ENCODE measurements at regions not wholly inside any gene's neighbourhood (a gene's known extent, or its start where the extent isn't known, plus 50 kb on each side); places are given as distances from the start of the nearest gene placed in this dataset.

DNA sequence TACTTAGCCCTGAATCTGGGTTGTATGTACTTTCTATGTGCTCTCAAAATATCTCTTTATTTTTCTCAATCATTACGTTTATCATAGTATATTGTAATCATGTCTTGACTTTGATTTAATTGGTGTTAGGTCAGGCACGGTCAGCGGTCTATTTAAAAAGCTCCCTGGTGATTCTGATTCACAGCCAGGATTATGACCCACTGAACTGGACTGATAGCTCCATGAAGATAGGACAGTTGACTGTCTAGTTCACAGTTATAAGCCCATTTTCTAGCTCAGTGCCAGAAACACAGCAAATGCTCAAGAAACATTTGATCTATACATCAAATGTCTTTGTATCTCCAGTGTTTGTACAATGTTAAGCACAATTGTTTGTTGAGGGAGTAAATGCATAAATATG is 111.5 kb upstream of the CCN2 start:
- no peak overlapping the region for H3K4me3 ChIP-seq
- intact Hi-C loops (cut with micrococcal nuclease; ENCODE audit: unreplicated experiment): no loop called here
- no peak overlapping the region for H3K27ac ChIP-seq (ENCODE audit: control insufficient read depth, insufficient read depth)
- no peak overlapping the region for H2AFZ ChIP-seq (ENCODE audit: control insufficient read depth, low read depth, low read length)
- no peak for DNase-seq (ENCODE audit: low read depth, low spot score)
- BruUV-seq (replicated peaks): no TSS peak
- no peak overlapping the region for H3K9ac ChIP-seq (ENCODE audit: control insufficient read depth, insufficient read depth, low read length)
- in situ Hi-C loops (cut with MboI): no loop called here
- ChIA-PET CTCF (interaction anchor here (1.0 kb wide), 1 partner anchor 33 kb away, joined by 3 read pairs; no protein-coding TSS in a partner anchor), RAD21 (ENCODE audit: unreplicated experiment) (no interaction called here), SMC1A (ENCODE audit: uncharacterized antibody, unreplicated experiment) (no interaction called here), POLR2A (no interaction called here)
- peaks cover 0 to 2% of the 10 kb centered on the region in 2 experiments; a peak in 1 of 4 replicates for H3K27me3 ChIP-seq (replicated peaks in 1 of 2; ENCODE audit: control insufficient read depth in 2 of 2, insufficient read depth in 2 of 2, low read length in 1 of 2)
- H3K36me3 ChIP-seq (ENCODE audit: control insufficient read depth in 2 of 2, insufficient read depth in 2 of 2, low read length in 1 of 2): no peaks in the 10 kb centered on the region
- no peak for FAIRE-seq
- H3K4me2 ChIP-seq (ENCODE audit: control insufficient read depth, insufficient read depth): no peak overlapping the region
- H4K20me1 ChIP-seq (ENCODE audit: control insufficient read depth, insufficient read depth): no peaks in the 10 kb centered on the region
- no peaks in the 10 kb centered on the region for H3K79me2 ChIP-seq (ENCODE audit: control insufficient read depth, insufficient read depth, low read length)
- no peak for ATAC-seq
- WGBS (ENCODE audit: insufficient coverage, insufficient replicate concordance, low lambda C conversion rate, missing lambda C conversion rate): 8% methylated on average over 3 of the region's 3 CpGs
- H3K4me1 ChIP-seq (ENCODE audit: control insufficient read depth, insufficient read depth, low read length): no peaks in the 10 kb centered on the region
- no peaks in the 10 kb centered on the region for H3K9me3 ChIP-seq (replicated peaks; ENCODE audit: control insufficient read depth, insufficient read depth, low read length)
- TF ChIP-seq ZBED1 (IDR thresholded peaks at IDR 0.05; ENCODE audit: borderline replicate concordance) (no peak), BRCA1 (IDR thresholded peaks at IDR 0.05; ENCODE audit: low read depth, low read length) (no peak), SMC3 (IDR thresholded peaks at IDR 0.05; ENCODE audit: borderline replicate concordance, low read length) (no peak), GABPA (IDR thresholded peaks at IDR 0.05; ENCODE audit: low read depth) (no peak), MEF2A (IDR thresholded peaks at IDR 0.05; ENCODE audit: insufficient read depth, low read depth, low read length) (no peak), ELK1 (IDR thresholded peaks at IDR 0.05; ENCODE audit: low read depth, low read length) (no peak), SIX5 (IDR thresholded peaks at IDR 0.05; ENCODE audit: low read depth, low read length, severe bottlenecking) (no peak), SMARCA5 (IDR thresholded peaks at IDR 0.05) (no peak), STAT3 (IDR thresholded peaks at IDR 0.05; ENCODE audit: low read depth, low read length) (no peak), RAD51 (IDR thresholded peaks at IDR 0.05) (no peak), CREB1 (IDR thresholded peaks at IDR 0.05; ENCODE audit: low read depth) (no peak), NRF1 (conservative IDR thresholded peaks at IDR 0.05; ENCODE audit: low read depth, low read length) (no peak)
- TF ChIP-seq, protein P1, sequence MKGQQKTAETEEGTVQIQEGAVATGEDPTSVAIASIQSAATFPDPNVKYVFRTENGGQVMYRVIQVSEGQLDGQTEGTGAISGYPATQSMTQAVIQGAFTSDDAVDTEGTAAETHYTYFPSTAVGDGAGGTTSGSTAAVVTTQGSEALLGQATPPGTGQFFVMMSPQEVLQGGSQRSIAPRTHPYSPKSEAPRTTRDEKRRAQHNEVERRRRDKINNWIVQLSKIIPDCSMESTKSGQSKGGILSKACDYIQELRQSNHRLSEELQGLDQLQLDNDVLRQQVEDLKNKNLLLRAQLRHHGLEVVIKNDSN (IDR thresholded peaks at IDR 0.05; ENCODE audit: borderline replicate concordance, extremely low read length, insufficient read depth, low read depth, low read length): no peak
- TF ChIP-seq, protein P2, sequence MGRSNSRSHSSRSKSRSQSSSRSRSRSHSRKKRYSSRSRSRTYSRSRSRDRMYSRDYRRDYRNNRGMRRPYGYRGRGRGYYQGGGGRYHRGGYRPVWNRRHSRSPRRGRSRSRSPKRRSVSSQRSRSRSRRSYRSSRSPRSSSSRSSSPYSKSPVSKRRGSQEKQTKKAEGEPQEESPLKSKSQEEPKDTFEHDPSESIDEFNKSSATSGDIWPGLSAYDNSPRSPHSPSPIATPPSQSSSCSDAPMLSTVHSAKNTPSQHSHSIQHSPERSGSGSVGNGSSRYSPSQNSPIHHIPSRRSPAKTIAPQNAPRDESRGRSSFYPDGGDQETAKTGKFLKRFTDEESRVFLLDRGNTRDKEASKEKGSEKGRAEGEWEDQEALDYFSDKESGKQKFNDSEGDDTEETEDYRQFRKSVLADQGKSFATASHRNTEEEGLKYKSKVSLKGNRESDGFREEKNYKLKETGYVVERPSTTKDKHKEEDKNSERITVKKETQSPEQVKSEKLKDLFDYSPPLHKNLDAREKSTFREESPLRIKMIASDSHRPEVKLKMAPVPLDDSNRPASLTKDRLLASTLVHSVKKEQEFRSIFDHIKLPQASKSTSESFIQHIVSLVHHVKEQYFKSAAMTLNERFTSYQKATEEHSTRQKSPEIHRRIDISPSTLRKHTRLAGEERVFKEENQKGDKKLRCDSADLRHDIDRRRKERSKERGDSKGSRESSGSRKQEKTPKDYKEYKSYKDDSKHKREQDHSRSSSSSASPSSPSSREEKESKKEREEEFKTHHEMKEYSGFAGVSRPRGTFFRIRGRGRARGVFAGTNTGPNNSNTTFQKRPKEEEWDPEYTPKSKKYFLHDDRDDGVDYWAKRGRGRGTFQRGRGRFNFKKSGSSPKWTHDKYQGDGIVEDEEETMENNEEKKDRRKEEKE (IDR thresholded peaks at IDR 0.05): no peak
- TF ChIP-seq, protein P3, sequence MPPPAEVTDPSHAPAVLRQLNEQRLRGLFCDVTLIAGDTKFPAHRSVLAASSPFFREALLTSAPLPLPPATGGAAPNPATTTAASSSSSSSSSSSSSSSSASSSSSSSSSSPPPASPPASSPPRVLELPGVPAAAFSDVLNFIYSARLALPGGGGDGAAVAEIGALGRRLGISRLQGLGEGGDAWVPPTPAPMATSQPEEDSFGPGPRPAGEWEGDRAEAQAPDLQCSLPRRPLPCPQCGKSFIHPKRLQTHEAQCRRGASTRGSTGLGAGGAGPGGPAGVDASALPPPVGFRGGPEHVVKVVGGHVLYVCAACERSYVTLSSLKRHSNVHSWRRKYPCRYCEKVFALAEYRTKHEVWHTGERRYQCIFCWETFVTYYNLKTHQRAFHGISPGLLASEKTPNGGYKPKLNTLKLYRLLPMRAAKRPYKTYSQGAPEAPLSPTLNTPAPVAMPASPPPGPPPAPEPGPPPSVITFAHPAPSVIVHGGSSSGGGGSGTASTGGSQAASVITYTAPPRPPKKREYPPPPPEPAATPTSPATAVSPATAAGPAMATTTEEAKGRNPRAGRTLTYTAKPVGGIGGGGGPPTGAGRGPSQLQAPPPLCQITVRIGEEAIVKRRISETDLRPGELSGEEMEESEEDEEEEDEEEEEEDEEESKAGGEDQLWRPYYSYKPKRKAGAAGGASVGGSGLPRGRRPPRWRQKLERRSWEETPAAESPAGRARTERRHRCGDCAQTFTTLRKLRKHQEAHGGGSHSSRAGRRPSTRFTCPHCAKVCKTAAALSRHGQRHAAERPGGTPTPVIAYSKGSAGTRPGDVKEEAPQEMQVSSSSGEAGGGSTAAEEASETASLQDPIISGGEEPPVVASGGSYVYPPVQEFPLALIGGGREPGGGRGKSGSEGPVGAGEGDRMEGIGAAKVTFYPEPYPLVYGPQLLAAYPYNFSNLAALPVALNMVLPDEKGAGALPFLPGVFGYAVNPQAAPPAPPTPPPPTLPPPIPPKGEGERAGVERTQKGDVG (CRISPR knock-in tag; IDR thresholded peaks at IDR 0.05): no peak
- TF ChIP-seq, protein P4, sequence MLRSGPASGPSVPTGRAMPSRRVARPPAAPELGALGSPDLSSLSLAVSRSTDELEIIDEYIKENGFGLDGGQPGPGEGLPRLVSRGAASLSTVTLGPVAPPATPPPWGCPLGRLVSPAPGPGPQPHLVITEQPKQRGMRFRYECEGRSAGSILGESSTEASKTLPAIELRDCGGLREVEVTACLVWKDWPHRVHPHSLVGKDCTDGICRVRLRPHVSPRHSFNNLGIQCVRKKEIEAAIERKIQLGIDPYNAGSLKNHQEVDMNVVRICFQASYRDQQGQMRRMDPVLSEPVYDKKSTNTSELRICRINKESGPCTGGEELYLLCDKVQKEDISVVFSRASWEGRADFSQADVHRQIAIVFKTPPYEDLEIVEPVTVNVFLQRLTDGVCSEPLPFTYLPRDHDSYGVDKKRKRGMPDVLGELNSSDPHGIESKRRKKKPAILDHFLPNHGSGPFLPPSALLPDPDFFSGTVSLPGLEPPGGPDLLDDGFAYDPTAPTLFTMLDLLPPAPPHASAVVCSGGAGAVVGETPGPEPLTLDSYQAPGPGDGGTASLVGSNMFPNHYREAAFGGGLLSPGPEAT (IDR thresholded peaks at IDR 0.05; ENCODE audit: low read depth): no peak

All from GM12878 (cell line).